ENCODE measurements at regions not wholly inside any gene's neighbourhood (a gene's known extent, or its start where the extent isn't known, plus 50 kb on each side); places are given as distances from the start of the nearest gene placed in this dataset.

- no peak overlapping the region for H3K4me3 ChIP-seq (ENCODE audit: low read depth, low read length)
- TF ChIP-seq, protein P1, sequence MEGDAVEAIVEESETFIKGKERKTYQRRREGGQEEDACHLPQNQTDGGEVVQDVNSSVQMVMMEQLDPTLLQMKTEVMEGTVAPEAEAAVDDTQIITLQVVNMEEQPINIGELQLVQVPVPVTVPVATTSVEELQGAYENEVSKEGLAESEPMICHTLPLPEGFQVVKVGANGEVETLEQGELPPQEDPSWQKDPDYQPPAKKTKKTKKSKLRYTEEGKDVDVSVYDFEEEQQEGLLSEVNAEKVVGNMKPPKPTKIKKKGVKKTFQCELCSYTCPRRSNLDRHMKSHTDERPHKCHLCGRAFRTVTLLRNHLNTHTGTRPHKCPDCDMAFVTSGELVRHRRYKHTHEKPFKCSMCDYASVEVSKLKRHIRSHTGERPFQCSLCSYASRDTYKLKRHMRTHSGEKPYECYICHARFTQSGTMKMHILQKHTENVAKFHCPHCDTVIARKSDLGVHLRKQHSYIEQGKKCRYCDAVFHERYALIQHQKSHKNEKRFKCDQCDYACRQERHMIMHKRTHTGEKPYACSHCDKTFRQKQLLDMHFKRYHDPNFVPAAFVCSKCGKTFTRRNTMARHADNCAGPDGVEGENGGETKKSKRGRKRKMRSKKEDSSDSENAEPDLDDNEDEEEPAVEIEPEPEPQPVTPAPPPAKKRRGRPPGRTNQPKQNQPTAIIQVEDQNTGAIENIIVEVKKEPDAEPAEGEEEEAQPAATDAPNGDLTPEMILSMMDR (IDR thresholded peaks at IDR 0.05; ENCODE audit: insufficient read depth, low read length, missing control alignments) = no peak
- DNase-seq (ENCODE audit: low read depth, low spot score) = no peak
- CTCF ChIA-PET = no interaction called here
- POLR2A ChIA-PET = no interaction called here
Observed at GRCh38 chr12:25759752-25760151, 198.7 kb upstream of the RASSF8 start.

DNA sequence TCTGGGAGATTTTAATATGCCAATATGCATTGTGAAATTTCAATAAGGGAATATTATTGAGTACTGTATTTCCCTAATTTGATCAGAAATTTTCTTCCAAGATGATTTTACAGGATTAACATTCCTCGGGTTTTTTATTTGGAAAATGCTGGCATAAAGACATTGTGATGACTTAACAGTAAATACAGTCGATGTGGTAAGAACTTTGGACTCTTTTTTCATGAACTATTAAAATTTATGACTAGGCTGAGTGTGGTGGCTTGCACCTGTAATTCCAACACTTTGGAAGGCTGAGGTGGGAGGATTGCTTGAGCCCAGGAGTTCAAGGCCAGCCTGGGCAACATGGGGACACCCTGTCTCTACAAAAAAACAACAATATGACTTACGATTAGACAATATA is 197.1 kb upstream of the RASSF8 start:
- ChIA-PET CTCF (no interaction called here), POLR2A (no interaction called here)
- H3K4me3 ChIP-seq (ENCODE audit: low read depth, low read length) = no peak overlapping the region
- no peak for DNase-seq (ENCODE audit: low read depth, low spot score)
- TF ChIP-seq, protein P1 (IDR thresholded peaks at IDR 0.05; ENCODE audit: insufficient read depth, low read length, missing control alignments) = no peak

DNA sequence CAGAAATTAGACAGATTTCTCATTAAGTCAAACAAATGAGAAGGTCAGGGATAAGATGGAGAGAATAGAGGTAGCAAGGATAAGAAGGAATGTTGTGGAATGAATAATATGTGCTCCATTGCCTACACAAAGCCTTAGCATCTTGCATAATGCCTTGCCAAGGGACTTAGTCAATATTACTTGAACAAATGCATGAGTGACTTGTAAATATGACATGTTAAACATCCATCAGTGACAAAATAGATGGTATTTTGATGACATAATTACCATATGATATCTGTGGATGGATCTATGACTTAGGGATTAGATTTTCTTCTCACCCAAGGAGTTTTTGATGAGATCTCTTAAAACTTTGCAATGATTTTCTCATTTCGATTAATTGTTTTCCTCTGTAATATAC is 194.1 kb upstream of the RASSF8 start:
- no peak for DNase-seq (ENCODE audit: low read depth, low spot score)
- H3K4me3 ChIP-seq (ENCODE audit: low read depth, low read length) = no peak overlapping the region
- CTCF ChIA-PET = no interaction called here
- POLR2A ChIA-PET = no interaction called here
- TF ChIP-seq, protein P1 (IDR thresholded peaks at IDR 0.05; ENCODE audit: insufficient read depth, low read length, missing control alignments) = no peak

- no peak for DNase-seq (ENCODE audit: low read depth, low spot score)
- ChIA-PET POLR2A (no interaction called here), CTCF (no interaction called here)
- TF ChIP-seq, protein P1 (IDR thresholded peaks at IDR 0.05; ENCODE audit: insufficient read depth, low read length, missing control alignments) = no peak
- H3K4me3 ChIP-seq (ENCODE audit: low read depth, low read length) = no peak overlapping the region
Observed at GRCh38 chr12:25764892-25765291, 193.6 kb upstream of the RASSF8 start.

DNA sequence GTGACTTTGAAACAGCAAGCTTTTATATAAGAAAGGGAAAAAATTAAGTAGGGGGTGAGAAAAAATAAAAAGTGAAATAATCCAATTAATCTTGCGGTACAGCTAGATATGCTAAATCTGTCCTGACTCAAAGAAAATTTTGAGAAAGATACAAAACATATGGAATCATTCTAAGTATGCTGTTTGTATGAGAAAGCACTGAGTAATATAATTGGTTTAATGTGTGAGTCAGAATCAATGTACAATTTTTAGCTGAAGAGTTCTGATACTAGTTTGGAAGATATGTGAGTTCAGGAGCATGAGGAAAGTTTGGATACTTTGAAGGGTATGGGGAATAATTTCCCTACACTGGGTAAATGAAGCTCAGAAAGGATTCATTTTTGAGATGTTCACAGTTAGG is 190.9 kb upstream of the RASSF8 start:
- TF ChIP-seq, protein P1 (IDR thresholded peaks at IDR 0.05; ENCODE audit: insufficient read depth, low read length, missing control alignments) = no peak
- H3K4me3 ChIP-seq (ENCODE audit: low read depth, low read length) = no peak overlapping the region
- DNase-seq (ENCODE audit: low read depth, low spot score) = no peak
- CTCF ChIA-PET = interaction anchor here (1.2 to 1.5 kb wide), 3 partner anchors 17 to 526 kb away, joined by 3 read pairs; no protein-coding TSS in a partner anchor
- POLR2A ChIA-PET = no interaction called here

DNA sequence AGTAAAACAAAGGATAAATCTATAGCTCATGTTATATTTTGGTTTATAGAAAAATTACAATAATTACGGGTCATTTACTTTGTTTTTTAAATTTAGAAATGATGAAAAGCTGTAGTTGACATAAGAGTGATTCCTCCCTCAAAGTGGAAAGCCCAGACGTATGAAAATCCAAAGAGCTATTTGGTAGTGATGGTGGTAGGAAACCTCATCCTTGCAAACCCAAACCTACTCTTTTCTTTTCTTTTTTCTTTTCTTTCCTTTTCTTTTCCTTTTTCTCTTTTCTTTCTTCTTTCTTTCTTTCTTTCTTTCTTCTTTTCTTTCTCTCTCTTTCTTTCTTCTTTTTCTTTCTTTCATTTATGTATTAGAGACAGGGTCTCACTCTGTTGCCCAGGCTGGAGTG is 190.3 kb upstream of the RASSF8 start:
- CTCF ChIA-PET = interaction anchor here (1.2 to 1.5 kb wide), 2 partner anchors 276 to 527 kb away, joined by 3 read pairs; no protein-coding TSS in a partner anchor
- no peak for DNase-seq (ENCODE audit: low read depth, low spot score)
- no peak overlapping the region for H3K4me3 ChIP-seq (ENCODE audit: low read depth, low read length)
- POLR2A ChIA-PET = interaction anchor here (0.7 kb wide), 1 partner anchor 48 kb away, joined by 3 read pairs; no protein-coding TSS in a partner anchor
- TF ChIP-seq, protein P1 (IDR thresholded peaks at IDR 0.05; ENCODE audit: insufficient read depth, low read length, missing control alignments) = no peak
